HEK293 (cell line): ENCODE measurements at regions not wholly inside any gene's neighbourhood (a gene's known extent, or its start where the extent isn't known, plus 50 kb on each side); places are given as distances from the start of the nearest gene placed in this dataset.

Experiments used
- CTCF ChIA-PET: fragments of 350-600 bp; formaldehyde crosslinking; extraction: SDS; loops from one replicate; lab custom pipeline; 2021; ENCODE audit warnings: antibody characterized with exemption; lab: Yijun Ruan, JAX
- POLR2A ChIA-PET: fragments of 300-600 bp; formaldehyde crosslinking; extraction: SDS; loops from one replicate; lab custom pipeline; 2020; ENCODE audit warnings: antibody characterized with exemption, inconsistent platforms; lab: Yijun Ruan, JAX
- H3K27ac ChIP-seq: fragments of 200-500 bp; sonication (Bioruptor generic); 2 replicates; pipeline ENCODE4 v1.5.1; 2014; ENCODE audit warnings: low read depth, low read length, control low read depth, inconsistent platforms; ENCODE audit errors: extremely low read depth
- H3K36me3 ChIP-seq, 2 experiments: fragments of 200-500 bp in 1 of 2; sonication (Bioruptor generic) in 1 of 2; 1 replicate in 1 of 2; 2 replicates in 1 of 2; pipeline ENCODE4 v1.5.1; 2014 to 2017; ENCODE audit warnings: inconsistent platforms in 2 of 2, low read length in 2 of 2; ENCODE audit not compliant: control insufficient read depth in 2 of 2, insufficient read depth in 1 of 2
- H3K4me1 ChIP-seq: fragments of 200-500 bp; sonication (Bioruptor generic); 2 replicates; pipeline ENCODE4 v1.5.1; 2014; ENCODE audit warnings: mild to moderate bottlenecking, low read length, inconsistent platforms; ENCODE audit not compliant: control insufficient read depth, insufficient read depth
- H3K4me3 ChIP-seq: 2 replicates; pipeline ENCODE4 v1.5.1; 2011; ENCODE audit warnings: low read depth, mild to moderate bottlenecking, control low read depth, low read length, moderate library complexity
- H3K9me3 ChIP-seq: fragments of 200-500 bp; sonication (Bioruptor generic); 2 replicates; pipeline ENCODE4 v1.5.1; 2014; ENCODE audit warnings: low read depth, low read length, inconsistent platforms; ENCODE audit not compliant: control insufficient read depth, insufficient read depth
- GLI4 ChIP-seq: fragments of 450-650 bp; formaldehyde crosslinking; IDR thresholded peaks from 2 replicates; pipeline ENCODE4 v1.5.1; 2016; ENCODE audit warnings: missing biosample characterization, missing genetic modification characterization
- HOXA7 ChIP-seq: sonication (generic); formaldehyde crosslinking; IDR thresholded peaks from 2 replicates; pipeline ENCODE4 v1.8.1; 2022; ENCODE audit warnings: missing genetic modification reagents, borderline replicate concordance
- KLF10 ChIP-seq: fragments of 450-650 bp; IDR thresholded peaks from 2 replicates; pipeline ENCODE4 v1.5.1; 2018; ENCODE audit warnings: missing biosample characterization, mild to moderate bottlenecking, missing genetic modification characterization
- KLF16 ChIP-seq: fragments of 450-650 bp; formaldehyde crosslinking; IDR thresholded peaks from 2 replicates; pipeline ENCODE4 v1.5.1; 2017; ENCODE audit warnings: missing biosample characterization, missing genetic modification characterization
- YY1 ChIP-seq: fragments of 450-650 bp; formaldehyde crosslinking; IDR thresholded peaks from 2 replicates; pipeline ENCODE4 v1.5.1; 2018; ENCODE audit warnings: missing biosample characterization, missing genetic modification characterization
- ZFP41 ChIP-seq: fragments of 450-650 bp; formaldehyde crosslinking; IDR thresholded peaks from 2 replicates; pipeline ENCODE4 v1.5.1; 2016; ENCODE audit warnings: missing biosample characterization, missing genetic modification characterization, borderline replicate concordance
- ZNF16 ChIP-seq: fragments of 450-650 bp; formaldehyde crosslinking; IDR thresholded peaks from 2 replicates; pipeline ENCODE4 v1.5.1; 2016; ENCODE audit warnings: low read depth, missing biosample characterization, missing genetic modification characterization
- ZNF169 ChIP-seq: fragments of 450-650 bp; formaldehyde crosslinking; IDR thresholded peaks from 2 replicates; pipeline ENCODE4 v1.5.1; 2016; ENCODE audit warnings: missing biosample characterization, missing genetic modification characterization
- ZNF366 ChIP-seq: fragments of 450-650 bp; formaldehyde crosslinking; conservative IDR thresholded peaks from 2 replicates; pipeline ENCODE4 v1.5.1; 2016; ENCODE audit warnings: missing biosample characterization, missing genetic modification characterization
- ZNF37A ChIP-seq: fragments of 450-650 bp; IDR thresholded peaks from 2 replicates; pipeline ENCODE4 v1.5.1; 2018; ENCODE audit warnings: missing biosample characterization, missing genetic modification characterization
- ZNF529 ChIP-seq: fragments of 450-650 bp; formaldehyde crosslinking; IDR thresholded peaks from 2 replicates; pipeline ENCODE4 v1.5.1; 2017; ENCODE audit warnings: missing genetic modification characterization, missing biosample characterization; ENCODE audit not compliant: insufficient replicate concordance
- ZNF561 ChIP-seq: fragments of 450-650 bp; IDR thresholded peaks from 2 replicates; pipeline ENCODE4 v1.5.1; 2018; ENCODE audit warnings: missing biosample characterization, missing genetic modification characterization, borderline replicate concordance
- ZNF785 ChIP-seq: fragments of 450-650 bp; formaldehyde crosslinking; IDR thresholded peaks from 2 replicates; pipeline ENCODE4 v1.5.1; 2016; ENCODE audit warnings: missing biosample characterization, missing genetic modification characterization
- ZNF792 ChIP-seq: fragments of 450-650 bp; formaldehyde crosslinking; IDR thresholded peaks from 2 replicates; pipeline ENCODE4 v1.5.1; 2016; ENCODE audit warnings: missing biosample characterization, missing genetic modification characterization
- TF ChIP-seq, protein P1 (sequence below): fragments of 450-650 bp; formaldehyde crosslinking; IDR thresholded peaks from 2 replicates; pipeline ENCODE4 v1.5.1; 2016; ENCODE audit warnings: missing biosample characterization, missing genetic modification characterization
- TF ChIP-seq, protein P2 (sequence below): fragments of 450-650 bp; formaldehyde crosslinking; IDR thresholded peaks from 2 replicates; pipeline ENCODE4 v1.5.1; 2016; ENCODE audit warnings: missing biosample characterization, missing genetic modification characterization
- TF ChIP-seq, protein P3 (sequence below): fragments of 450-650 bp; formaldehyde crosslinking; IDR thresholded peaks from 2 replicates; pipeline ENCODE4 v1.5.0; 2017; ENCODE audit warnings: missing biosample characterization, missing genetic modification characterization, borderline replicate concordance
- TF ChIP-seq, protein P4 (sequence below): fragments of 450-650 bp; formaldehyde crosslinking; conservative IDR thresholded peaks from 2 replicates; pipeline ENCODE4 v1.5.1; 2016; ENCODE audit warnings: low read depth, missing biosample characterization, missing genetic modification characterization

DNA sequence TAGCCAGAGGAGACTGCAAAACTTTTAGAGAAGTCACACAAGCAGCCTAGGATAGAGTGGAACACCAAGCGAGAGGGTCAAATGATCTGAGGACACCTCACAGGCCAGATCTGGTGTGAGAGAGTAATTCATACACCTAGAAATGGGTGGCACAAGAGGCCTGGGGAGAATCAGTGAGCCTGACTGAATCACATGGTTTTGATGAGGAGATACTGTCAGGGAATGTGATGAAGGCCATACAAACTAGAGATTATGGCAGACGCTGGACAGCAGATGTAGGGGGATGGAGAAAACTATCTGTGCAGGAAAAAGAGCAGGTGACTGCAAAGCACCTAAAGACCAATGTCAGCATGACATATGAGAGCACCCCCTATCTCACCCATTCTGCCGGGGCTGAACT lies 105.0 kb upstream of the TTC14 start (continued):
- TF ChIP-seq ZNF366 (tag by site-specific recombination), result no peak
- TF ChIP-seq ZNF792 (tag by site-specific recombination), result no peak

DNA sequence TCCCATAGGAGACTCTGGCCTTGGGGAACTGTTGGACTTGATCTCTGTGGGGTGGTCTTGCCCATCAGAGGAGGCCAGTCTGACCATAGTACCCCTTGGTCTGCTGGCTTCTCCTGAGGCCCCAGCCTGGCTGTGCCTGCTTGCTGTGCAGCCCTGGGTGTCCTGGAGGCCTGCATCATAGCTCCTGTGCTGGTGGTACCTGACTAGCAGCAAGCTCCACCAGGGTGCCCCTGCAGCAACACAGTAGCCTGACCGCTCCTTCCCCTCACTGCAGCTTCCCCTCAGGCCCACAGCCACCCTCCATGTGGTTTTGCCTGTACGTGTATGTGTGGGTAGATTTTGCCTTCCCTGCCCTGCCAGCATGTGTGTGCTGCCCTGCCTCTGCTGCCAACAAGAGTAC lies 85.6 kb upstream of the TTC14 start:
- no peak overlapping the region for H3K27ac ChIP-seq
- no peaks in the 10 kb centered on the region for H3K4me1 ChIP-seq
- H3K36me3 ChIP-seq, result no peaks in the 10 kb centered on the region
- TF ChIP-seq YY1 (tag by site-specific recombination), result no peak
- TF ChIP-seq, protein P1, sequence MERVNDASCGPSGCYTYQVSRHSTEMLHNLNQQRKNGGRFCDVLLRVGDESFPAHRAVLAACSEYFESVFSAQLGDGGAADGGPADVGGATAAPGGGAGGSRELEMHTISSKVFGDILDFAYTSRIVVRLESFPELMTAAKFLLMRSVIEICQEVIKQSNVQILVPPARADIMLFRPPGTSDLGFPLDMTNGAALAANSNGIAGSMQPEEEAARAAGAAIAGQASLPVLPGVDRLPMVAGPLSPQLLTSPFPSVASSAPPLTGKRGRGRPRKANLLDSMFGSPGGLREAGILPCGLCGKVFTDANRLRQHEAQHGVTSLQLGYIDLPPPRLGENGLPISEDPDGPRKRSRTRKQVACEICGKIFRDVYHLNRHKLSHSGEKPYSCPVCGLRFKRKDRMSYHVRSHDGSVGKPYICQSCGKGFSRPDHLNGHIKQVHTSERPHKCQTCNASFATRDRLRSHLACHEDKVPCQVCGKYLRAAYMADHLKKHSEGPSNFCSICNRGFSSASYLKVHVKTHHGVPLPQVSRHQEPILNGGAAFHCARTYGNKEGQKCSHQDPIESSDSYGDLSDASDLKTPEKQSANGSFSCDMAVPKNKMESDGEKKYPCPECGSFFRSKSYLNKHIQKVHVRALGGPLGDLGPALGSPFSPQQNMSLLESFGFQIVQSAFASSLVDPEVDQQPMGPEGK, result no peak
- TF ChIP-seq ZNF529 (tag by site-specific recombination), result no peak
- TF ChIP-seq ZNF37A (tag by site-specific recombination), result no peak
- no peak for TF ChIP-seq ZFP41
- TF ChIP-seq, protein P2, sequence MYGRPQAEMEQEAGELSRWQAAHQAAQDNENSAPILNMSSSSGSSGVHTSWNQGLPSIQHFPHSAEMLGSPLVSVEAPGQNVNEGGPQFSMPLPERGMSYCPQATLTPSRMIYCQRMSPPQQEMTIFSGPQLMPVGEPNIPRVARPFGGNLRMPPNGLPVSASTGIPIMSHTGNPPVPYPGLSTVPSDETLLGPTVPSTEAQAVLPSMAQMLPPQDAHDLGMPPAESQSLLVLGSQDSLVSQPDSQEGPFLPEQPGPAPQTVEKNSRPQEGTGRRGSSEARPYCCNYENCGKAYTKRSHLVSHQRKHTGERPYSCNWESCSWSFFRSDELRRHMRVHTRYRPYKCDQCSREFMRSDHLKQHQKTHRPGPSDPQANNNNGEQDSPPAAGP, result no peak
- no peak for TF ChIP-seq ZNF561 (tag by site-specific recombination)
- TF ChIP-seq KLF16 (tag by site-specific recombination), result no peak
- TF ChIP-seq, protein P3, sequence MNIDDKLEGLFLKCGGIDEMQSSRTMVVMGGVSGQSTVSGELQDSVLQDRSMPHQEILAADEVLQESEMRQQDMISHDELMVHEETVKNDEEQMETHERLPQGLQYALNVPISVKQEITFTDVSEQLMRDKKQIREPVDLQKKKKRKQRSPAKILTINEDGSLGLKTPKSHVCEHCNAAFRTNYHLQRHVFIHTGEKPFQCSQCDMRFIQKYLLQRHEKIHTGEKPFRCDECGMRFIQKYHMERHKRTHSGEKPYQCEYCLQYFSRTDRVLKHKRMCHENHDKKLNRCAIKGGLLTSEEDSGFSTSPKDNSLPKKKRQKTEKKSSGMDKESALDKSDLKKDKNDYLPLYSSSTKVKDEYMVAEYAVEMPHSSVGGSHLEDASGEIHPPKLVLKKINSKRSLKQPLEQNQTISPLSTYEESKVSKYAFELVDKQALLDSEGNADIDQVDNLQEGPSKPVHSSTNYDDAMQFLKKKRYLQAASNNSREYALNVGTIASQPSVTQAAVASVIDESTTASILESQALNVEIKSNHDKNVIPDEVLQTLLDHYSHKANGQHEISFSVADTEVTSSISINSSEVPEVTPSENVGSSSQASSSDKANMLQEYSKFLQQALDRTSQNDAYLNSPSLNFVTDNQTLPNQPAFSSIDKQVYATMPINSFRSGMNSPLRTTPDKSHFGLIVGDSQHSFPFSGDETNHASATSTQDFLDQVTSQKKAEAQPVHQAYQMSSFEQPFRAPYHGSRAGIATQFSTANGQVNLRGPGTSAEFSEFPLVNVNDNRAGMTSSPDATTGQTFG (tag by site-specific recombination), result no peak
- no peak for TF ChIP-seq ZNF785
- no peak for TF ChIP-seq ZNF169 (tag by site-specific recombination)
- TF ChIP-seq GLI4 (tag by site-specific recombination), result no peak
- TF ChIP-seq ZNF16 (tag by site-specific recombination), result no peak
- no peak for TF ChIP-seq KLF10 (tag by site-specific recombination)
- no peak for TF ChIP-seq HOXA7 (CRISPR knock-in tag)
- TF ChIP-seq, protein P4, sequence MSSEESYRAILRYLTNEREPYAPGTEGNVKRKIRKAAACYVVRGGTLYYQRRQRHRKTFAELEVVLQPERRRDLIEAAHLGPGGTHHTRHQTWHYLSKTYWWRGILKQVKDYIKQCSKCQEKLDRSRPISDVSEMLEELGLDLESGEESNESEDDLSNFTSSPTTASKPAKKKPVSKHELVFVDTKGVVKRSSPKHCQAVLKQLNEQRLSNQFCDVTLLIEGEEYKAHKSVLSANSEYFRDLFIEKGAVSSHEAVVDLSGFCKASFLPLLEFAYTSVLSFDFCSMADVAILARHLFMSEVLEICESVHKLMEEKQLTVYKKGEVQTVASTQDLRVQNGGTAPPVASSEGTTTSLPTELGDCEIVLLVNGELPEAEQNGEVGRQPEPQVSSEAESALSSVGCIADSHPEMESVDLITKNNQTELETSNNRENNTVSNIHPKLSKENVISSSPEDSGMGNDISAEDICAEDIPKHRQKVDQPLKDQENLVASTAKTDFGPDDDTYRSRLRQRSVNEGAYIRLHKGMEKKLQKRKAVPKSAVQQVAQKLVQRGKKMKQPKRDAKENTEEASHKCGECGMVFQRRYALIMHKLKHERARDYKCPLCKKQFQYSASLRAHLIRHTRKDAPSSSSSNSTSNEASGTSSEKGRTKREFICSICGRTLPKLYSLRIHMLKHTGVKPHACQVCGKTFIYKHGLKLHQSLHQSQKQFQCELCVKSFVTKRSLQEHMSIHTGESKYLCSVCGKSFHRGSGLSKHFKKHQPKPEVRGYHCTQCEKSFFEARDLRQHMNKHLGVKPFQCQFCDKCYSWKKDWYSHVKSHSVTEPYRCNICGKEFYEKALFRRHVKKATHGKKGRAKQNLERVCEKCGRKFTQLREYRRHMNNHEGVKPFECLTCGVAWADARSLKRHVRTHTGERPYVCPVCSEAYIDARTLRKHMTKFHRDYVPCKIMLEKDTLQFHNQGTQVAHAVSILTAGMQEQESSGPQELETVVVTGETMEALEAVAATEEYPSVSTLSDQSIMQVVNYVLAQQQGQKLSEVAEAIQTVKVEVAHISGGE, result no peak
- ChIA-PET POLR2A (no interaction called here), CTCF (no interaction called here)
- no peak overlapping the region for H3K4me3 ChIP-seq
- no peaks in the 10 kb centered on the region for H3K9me3 ChIP-seq
